Neural progenitor cell (in vitro differentiated cells): ENCODE measurements at regions not wholly inside any gene's neighbourhood (a gene's known extent, or its start where the extent isn't known, plus 50 kb on each side); places are given as distances from the start of the nearest gene placed in this dataset.

Experiments used
- DNase-seq: peaks from one replicate; pipeline ENCODE4 v3.0.0-alpha.2; 2016; ENCODE audit warnings: low spot score
- H2AFZ ChIP-seq: fragments of 200-600 bp; sonication (generic); replicated peaks from 2 replicates; pipeline ENCODE4 v1.6.1; 2016; ENCODE audit warnings: antibody characterized with exemption
- H3F3A ChIP-seq: fragments of 200-600 bp; sonication (generic); 2 replicates; pipeline ENCODE4 v1.6.1; 2016; ENCODE audit warnings: antibody characterized with exemption, low read depth
- H3K27ac ChIP-seq: fragments of 200-600 bp; sonication (generic); 2 replicates; pipeline ENCODE4 v1.5.1; 2016; ENCODE audit warnings: mild to moderate bottlenecking
- H3K27me3 ChIP-seq: fragments of 200-600 bp; sonication (generic); 2 replicates; pipeline ENCODE4 v1.6.1; 2016; ENCODE audit warnings: mild to moderate bottlenecking, moderate library complexity
- H3K36me3 ChIP-seq: fragments of 200-600 bp; sonication (generic); 2 replicates; pipeline ENCODE4 v1.5.1; 2016
- H3K4me1 ChIP-seq: fragments of 200-600 bp; sonication (generic); 2 replicates; pipeline ENCODE4 v1.6.1; 2016; ENCODE audit warnings: mixed run types
- H3K4me2 ChIP-seq: fragments of 200-600 bp; sonication (generic); 2 replicates; pipeline ENCODE4 v1.6.1; 2016
- H3K4me3 ChIP-seq: fragments of 200-600 bp; sonication (generic); 2 replicates; pipeline ENCODE4 v1.5.1; 2016
- H3K79me2 ChIP-seq: fragments of 200-600 bp; sonication (generic); 2 replicates; pipeline ENCODE4 v1.6.1; 2016; ENCODE audit warnings: low read depth
- H3K9ac ChIP-seq: fragments of 200-600 bp; sonication (generic); 2 replicates; pipeline ENCODE4 v1.6.1; 2016
- H3K9me3 ChIP-seq: fragments of 200-600 bp; sonication (generic); 2 replicates; pipeline ENCODE4 v1.5.1; 2016; ENCODE audit warnings: low read depth
- H4K20me1 ChIP-seq: fragments of 200-600 bp; sonication (generic); 2 replicates; pipeline ENCODE4 v1.6.1; 2016; ENCODE audit warnings: low read depth
- H3K27ac Mint-ChIP-seq: 3 replicates; pipeline ENCODE4 v1.8.0; 2021; ENCODE audit warnings: mixed read lengths
- H3K27me3 Mint-ChIP-seq: 2 replicates; pipeline ENCODE4 v1.8.0; 2022; ENCODE audit warnings: low read depth, mild to moderate bottlenecking, inconsistent platforms, moderate library complexity, mixed read lengths; ENCODE audit not compliant: insufficient read depth
- H3K36me3 Mint-ChIP-seq: 3 replicates; pipeline ENCODE4 v1.8.0; 2021; ENCODE audit warnings: mixed read lengths
- H3K4me1 Mint-ChIP-seq: 3 replicates; pipeline ENCODE4 v1.8.0; 2021; ENCODE audit warnings: mixed read lengths
- H3K4me3 Mint-ChIP-seq: 3 replicates; pipeline ENCODE4 v1.8.0; 2021; ENCODE audit warnings: mild to moderate bottlenecking, moderate library complexity, mixed read lengths
- H3K9me3 Mint-ChIP-seq: 3 replicates; pipeline ENCODE4 v1.8.0; 2020; ENCODE audit warnings: mixed read lengths
- CTCF ChIP-seq: fragments of 200-600 bp; sonication (generic); IDR thresholded peaks from 2 replicates; pipeline ENCODE4 v1.5.1; 2017; ENCODE audit warnings: antibody characterized with exemption, mild to moderate bottlenecking
- EZH2 ChIP-seq: fragments of 200-600 bp; sonication (generic); IDR thresholded peaks from 2 replicates; pipeline ENCODE4 v1.6.1; 2017; ENCODE audit warnings: antibody characterized with exemption, mild to moderate bottlenecking, moderate library complexity
- EZH2phosphoT487 ChIP-seq: fragments of 200-600 bp; sonication (generic); IDR thresholded peaks from 2 replicates; pipeline ENCODE4 v1.6.1; 2017; ENCODE audit warnings: antibody characterized with exemption

GRCh38 chr13:73601708-73602107 is 532.5 kb downstream of the KLF12 start:
- Histone ChIP-seq H3K36me3 (no peaks in the 10 kb centered on the region), H3K9ac (no peak overlapping the region), H3K27me3 (no peaks in the 10 kb centered on the region), H3K4me3 (no peak overlapping the region), H3K9me3 (no peaks in the 10 kb centered on the region), H3K4me1 (no peaks in the 10 kb centered on the region), H4K20me1 (no peaks in the 10 kb centered on the region), H3F3A (no peaks in the 10 kb centered on the region), H3K4me2 (no peak overlapping the region), H3K27ac (no peak overlapping the region), H3K79me2 (no peaks in the 10 kb centered on the region), H2AFZ (no peak overlapping the region)
- no peak for DNase-seq
- H3K4me1 Mint-ChIP-seq: no peaks in the 10 kb centered on the region
- H3K27ac Mint-ChIP-seq: no peak overlapping the region
- H3K27me3 Mint-ChIP-seq: no peaks in the 10 kb centered on the region
- H3K36me3 Mint-ChIP-seq: no peaks in the 10 kb centered on the region
- TF ChIP-seq CTCF (no peak), EZH2phosphoT487 (no peak), EZH2 (no peak)
- H3K4me3 Mint-ChIP-seq: no peak overlapping the region
- H3K9me3 Mint-ChIP-seq: no peaks in the 10 kb centered on the region

GRCh38 chr13:73599232-73600128 is 534.7 kb downstream of the KLF12 start:
- TF ChIP-seq EZH2phosphoT487 (no peak), CTCF (no peak), EZH2 (no peak)
- no peaks in the 10 kb centered on the region for H3F3A ChIP-seq
- Mint-ChIP-seq H3K27ac (no peak overlapping the region), H3K4me1 (no peaks in the 10 kb centered on the region), H3K4me3 (no peak overlapping the region), H3K27me3 (no peaks in the 10 kb centered on the region), H3K9me3 (no peaks in the 10 kb centered on the region), H3K36me3 (no peaks in the 10 kb centered on the region)
- H3K27ac ChIP-seq: no peak overlapping the region
- no peak overlapping the region for H3K4me2 ChIP-seq
- no peaks in the 10 kb centered on the region for H3K27me3 ChIP-seq
- no peaks in the 10 kb centered on the region for H3K9me3 ChIP-seq
- H3K9ac ChIP-seq: no peak overlapping the region
- H4K20me1 ChIP-seq: no peaks in the 10 kb centered on the region
- no peak for DNase-seq
- H2AFZ ChIP-seq: no peak overlapping the region
- no peaks in the 10 kb centered on the region for H3K36me3 ChIP-seq
- H3K4me1 ChIP-seq: no peaks in the 10 kb centered on the region
- H3K4me3 ChIP-seq: no peak overlapping the region
- no peaks in the 10 kb centered on the region for H3K79me2 ChIP-seq

- no peak for TF ChIP-seq CTCF
- TF ChIP-seq EZH2: no peak
- no peak for TF ChIP-seq EZH2phosphoT487
- Histone ChIP-seq H3K27ac (no peak overlapping the region), H3K4me3 (no peak overlapping the region), H3K79me2 (no peaks in the 10 kb centered on the region), H3K4me2 (no peak overlapping the region), H3K36me3 (no peaks in the 10 kb centered on the region), H3K9me3 (no peaks in the 10 kb centered on the region), H4K20me1 (no peaks in the 10 kb centered on the region), H3K4me1 (no peaks in the 10 kb centered on the region), H3K27me3 (no peaks in the 10 kb centered on the region), H2AFZ (no peak overlapping the region), H3K9ac (no peak overlapping the region), H3F3A (no peaks in the 10 kb centered on the region)
- Mint-ChIP-seq H3K4me3 (no peak overlapping the region), H3K9me3 (no peaks in the 10 kb centered on the region), H3K27me3 (no peaks in the 10 kb centered on the region), H3K36me3 (no peaks in the 10 kb centered on the region), H3K27ac (no peak overlapping the region), H3K4me1 (no peaks in the 10 kb centered on the region)
- DNase-seq: no peak
These were observed 536.0 kb downstream of the KLF12 start for GRCh38 chr13:73598020-73598712.
